H1 (cell line): ENCODE measurements at regions not wholly inside any gene's neighbourhood (a gene's known extent, or its start where the extent isn't known, plus 50 kb on each side); places are given as distances from the start of the nearest gene placed in this dataset.

Experiments
- CTCF ChIA-PET: fragments of 300-600 bp; sonication (Branson Sonifier 250); formaldehyde crosslinking; loops from one replicate; lab custom pipeline; 2021; ENCODE audit not compliant: partially characterized antibody; lab: Charles Lee
- POLR2A ChIA-PET: fragments of 300-600 bp; sonication (Branson Sonifier 250); formaldehyde crosslinking; loops from one replicate; lab custom pipeline; 2021; ENCODE audit warnings: inconsistent platforms; ENCODE audit not compliant: partially characterized antibody; lab: Charles Lee
- DNase-seq, 2 experiments: peaks; one replicate each; pipeline versions ENCODE4 v3.0.0 to v3.0.0-alpha.2; 2010 to 2022; ENCODE audit warnings: low spot score in 2 of 2, low read depth in 1 of 2, mixed read lengths in 1 of 2
- FAIRE-seq: peaks from 2 replicates; lab custom pipeline; 2011; peaks lifted over from hg19 to GRCh38; lab: Jason Lieb, UNC
- H2AFZ ChIP-seq: 2 replicates; pipeline ENCODE4 v1.8.1; 2012; ENCODE audit warnings: low read length, inconsistent platforms
- H2AK5ac ChIP-seq: 2 replicates; pipeline ENCODE4 v1.6.1; 2013; ENCODE audit warnings: low read depth, low read length
- H2BK120ac ChIP-seq: replicated peaks from 2 replicates; pipeline ENCODE3; 2013; ENCODE audit warnings: low read depth, low read length, inconsistent platforms
- H2BK12ac ChIP-seq: 2 replicates; pipeline ENCODE4 v1.6.1; 2013; ENCODE audit warnings: low read depth, low read length
- H2BK15ac ChIP-seq: 2 replicates; pipeline ENCODE4 v1.6.1; 2013; ENCODE audit warnings: low read length
- H2BK20ac ChIP-seq: 2 replicates; pipeline ENCODE4 v1.6.1; 2013; ENCODE audit warnings: low read length
- H2BK5ac ChIP-seq: 2 replicates; pipeline ENCODE4 v1.6.1; 2013; ENCODE audit warnings: low read depth, low read length
- H3K14ac ChIP-seq: 2 replicates; pipeline ENCODE4 v1.6.1; 2013; ENCODE audit warnings: inconsistent platforms; ENCODE audit not compliant: insufficient read length
- H3K18ac ChIP-seq: 2 replicates; pipeline ENCODE4 v1.6.1; 2013; ENCODE audit warnings: low read length; ENCODE audit errors: extremely low read depth
- H3K23ac ChIP-seq: 2 replicates; pipeline ENCODE4 v1.6.1; 2013; ENCODE audit warnings: inconsistent platforms; ENCODE audit not compliant: insufficient read length
- H3K23me2 ChIP-seq: 2 replicates; pipeline ENCODE4 v1.6.1; 2013; ENCODE audit warnings: low read depth, low read length
- H3K27ac ChIP-seq: 2 replicates; pipeline ENCODE4 v1.6.1; 2011; ENCODE audit warnings: low read depth, low read length, inconsistent platforms
- H3K27me3 ChIP-seq, 4 experiments: replicated peaks in 1 of 4; 1 replicate in 1 of 4; 2 replicates in 3 of 4; pipeline versions ENCODE4 v1.6.1 to v1.8.1; 2011 to 2013; ENCODE audit warnings: low read length in 3 of 4, mild to moderate bottlenecking in 3 of 4, inconsistent platforms in 2 of 4, mixed read lengths in 2 of 4, moderate library complexity in 1 of 4; ENCODE audit not compliant: control insufficient read depth in 3 of 4, insufficient read depth in 3 of 4; ENCODE audit errors: extremely low read depth in 1 of 4
- H3K36me3 ChIP-seq, 4 experiments: 2 replicates each; pipeline versions ENCODE4 v1.6.1 to v1.8.1; 2011 to 2013; ENCODE audit warnings: mild to moderate bottlenecking in 4 of 4, low read length in 3 of 4, moderate library complexity in 2 of 4, control low read depth in 1 of 4, inconsistent platforms in 1 of 4; ENCODE audit not compliant: insufficient read depth in 4 of 4, control insufficient read depth in 2 of 4
- H3K4ac ChIP-seq: replicated peaks from 2 replicates; pipeline ENCODE3; 2013; ENCODE audit warnings: low read length, low read depth, mixed read lengths, inconsistent platforms; ENCODE audit not compliant: insufficient read length
- H3K4me1 ChIP-seq, 4 experiments: replicated peaks in 1 of 4; 1 replicate in 1 of 4; 2 replicates in 3 of 4; pipeline versions ENCODE4 v1.6.1 to v1.8.1; 2011 to 2013; ENCODE audit warnings: low read length in 3 of 4, inconsistent platforms in 2 of 4, mixed read lengths in 1 of 4; ENCODE audit not compliant: insufficient read depth in 4 of 4, control insufficient read depth in 3 of 4
- H3K4me2 ChIP-seq, 2 experiments: 2 replicates each; pipeline versions ENCODE4 v1.6.1 to v1.8.1; 2011 to 2013; ENCODE audit warnings: low read depth in 2 of 2, low read length in 2 of 2, control low read depth in 1 of 2, inconsistent platforms in 1 of 2, mild to moderate bottlenecking in 1 of 2; ENCODE audit not compliant: insufficient read depth in 1 of 2
- H3K4me3 ChIP-seq, 4 experiments: fragments of 200-600, 300-600 bp in 1 of 4; sonication (generic), shearing (Covaris generic), sonication (Bioruptor Twin) in 1 of 4; 2 replicates each; pipeline versions ENCODE4 v1.5.1 to v1.8.1; 2011 to 2016; ENCODE audit warnings: low read length in 4 of 4, low read depth in 3 of 4, control low read depth in 2 of 4, inconsistent platforms in 2 of 4, mild to moderate bottlenecking in 2 of 4, mixed read lengths in 1 of 4, moderate library complexity in 1 of 4; ENCODE audit not compliant: insufficient read depth in 2 of 4; ENCODE audit errors: extremely low read depth in 1 of 4
- H3K56ac ChIP-seq: replicated peaks from 2 replicates; pipeline ENCODE3; 2013; ENCODE audit warnings: low read depth, mild to moderate bottlenecking, mixed read lengths, low read length, inconsistent platforms; ENCODE audit not compliant: insufficient read length
- H3K79me1 ChIP-seq: 2 replicates; pipeline ENCODE4 v1.6.1; 2013; ENCODE audit warnings: low read depth, low read length, control low read depth
- H3K79me2 ChIP-seq, 2 experiments: 2 replicates each; pipeline versions ENCODE4 v1.6.1 to v1.8.1; 2012 to 2013; ENCODE audit warnings: low read length in 2 of 2, mild to moderate bottlenecking in 2 of 2, inconsistent platforms in 1 of 2; ENCODE audit not compliant: insufficient read depth in 2 of 2, control insufficient read depth in 1 of 2
- H3K9ac ChIP-seq, 4 experiments: replicated peaks in 1 of 4; 1 replicate in 1 of 4; 2 replicates in 3 of 4; pipeline versions ENCODE4 v1.6.1 to v1.8.1; 2011 to 2013; ENCODE audit warnings: low read depth in 3 of 4, low read length in 3 of 4, control low read depth in 2 of 4, mild to moderate bottlenecking in 2 of 4, moderate library complexity in 2 of 4, inconsistent platforms in 1 of 4; ENCODE audit errors: extremely low read depth in 1 of 4
- H3K9me3 ChIP-seq, 2 experiments: 2 replicates each; pipeline versions ENCODE4 v1.6.1 to v1.8.1; 2012 to 2013; ENCODE audit warnings: mild to moderate bottlenecking in 2 of 2, moderate library complexity in 2 of 2, control low read depth in 1 of 2, inconsistent platforms in 1 of 2, low read depth in 1 of 2, low read length in 1 of 2, mixed read lengths in 1 of 2; ENCODE audit not compliant: insufficient read depth in 2 of 2
- H4K20me1 ChIP-seq, 2 experiments: replicated peaks in 1 of 2; 2 replicates each; pipeline versions ENCODE3 to v1.8.1; 2011 to 2013; ENCODE audit warnings: inconsistent platforms in 2 of 2, low read length in 2 of 2, mild to moderate bottlenecking in 1 of 2; ENCODE audit not compliant: insufficient read depth in 2 of 2, control insufficient read depth in 1 of 2
- H4K5ac ChIP-seq: 2 replicates; pipeline ENCODE4 v1.6.1; 2013; ENCODE audit warnings: low read length, low read depth, mixed read lengths, inconsistent platforms; ENCODE audit not compliant: insufficient read length
- H4K8ac ChIP-seq: 2 replicates; pipeline ENCODE4 v1.8.0; 2013; ENCODE audit warnings: mild to moderate bottlenecking, moderate library complexity, low read length, inconsistent platforms; ENCODE audit not compliant: insufficient read depth; ENCODE audit errors: extremely low read depth
- H4K91ac ChIP-seq: replicated peaks from 2 replicates; pipeline ENCODE3; 2013; ENCODE audit warnings: low read length, mixed read lengths, inconsistent platforms; ENCODE audit not compliant: insufficient read length
- BRCA1 ChIP-seq: IDR thresholded peaks from 2 replicates; pipeline ENCODE4 v1.6.1; 2012; ENCODE audit warnings: low read depth, low read length, improper control_type of control experiment
- EGR1 ChIP-seq: IDR thresholded peaks from 2 replicates; pipeline ENCODE4 v1.6.1; 2011; ENCODE audit warnings: low read depth, low read length, borderline replicate concordance
- RBBP5 ChIP-seq: IDR thresholded peaks from 2 replicates; pipeline ENCODE4 v1.7.1; 2012; ENCODE audit warnings: low read depth, mild to moderate bottlenecking, inconsistent platforms, low read length, moderate library complexity, borderline replicate concordance
- RXRA ChIP-seq: IDR thresholded peaks from 2 replicates; pipeline ENCODE4 v1.6.1; 2011; ENCODE audit warnings: low read depth, mild to moderate bottlenecking, low read length, moderate library complexity; ENCODE audit not compliant: insufficient read depth
- TAF1 ChIP-seq: IDR thresholded peaks from 2 replicates; pipeline ENCODE4 v1.6.1; 2011; ENCODE audit warnings: mild to moderate bottlenecking, low read depth, low read length
- WGBS, 2 experiments: shearing (Covaris generic) in 1 of 2; methylation state at CpG; one replicate each; pipeline versions ENCODE4 v1.1.6 to v1.1.7; 2013 to 2015; ENCODE audit warnings: low lambda C conversion rate in 2 of 2, mixed read lengths in 2 of 2, inconsistent platforms in 1 of 2, low coverage in 1 of 2, missing lambda C conversion rate in 1 of 2; ENCODE audit not compliant: insufficient replicate concordance in 2 of 2, insufficient coverage in 1 of 2, insufficient read length in 1 of 2; ENCODE audit errors: extremely low coverage in 1 of 2, missing lambda C conversion rate in 1 of 2; 5-methylcytosine and 5-hydroxymethylcytosine counted together

DNA sequence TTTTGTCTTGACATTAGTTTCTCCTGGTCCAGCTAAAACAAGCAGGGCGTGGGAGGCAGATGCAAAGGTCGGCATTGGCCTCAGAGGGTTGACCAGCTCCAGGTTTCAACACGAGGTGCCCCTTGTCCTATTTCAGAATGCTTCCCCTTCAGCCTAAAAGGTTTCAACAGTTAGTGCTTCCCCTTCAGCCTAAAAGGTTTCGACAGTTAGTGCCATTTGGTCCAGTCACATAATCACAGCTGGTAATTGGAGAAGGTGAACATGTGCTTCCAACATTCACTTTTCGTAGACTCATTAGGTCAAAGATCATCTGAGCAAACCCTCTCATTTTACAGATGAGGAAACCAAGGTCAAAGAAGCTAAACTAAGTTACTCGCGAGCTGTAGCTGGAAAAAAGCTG is 270.3 kb upstream of the MAP3K1 start:
- H3K9ac ChIP-seq: no peak overlapping the region
- no peak overlapping the region for H3K27ac ChIP-seq
- no peaks in the 10 kb centered on the region for H3K79me1 ChIP-seq
- DNase-seq: no peak
- no peak overlapping the region for H3K56ac ChIP-seq
- H3K36me3 ChIP-seq: no peaks in the 10 kb centered on the region
- H4K8ac ChIP-seq: no peak overlapping the region
- H2AK5ac ChIP-seq: no peak overlapping the region
- H4K91ac ChIP-seq: no peak overlapping the region
- H4K5ac ChIP-seq: no peak overlapping the region
- no peaks in the 10 kb centered on the region for H3K9me3 ChIP-seq
- no peak for FAIRE-seq
- H2BK20ac ChIP-seq: no peak overlapping the region
- no peaks in the 10 kb centered on the region for H3K79me2 ChIP-seq
- H3K4ac ChIP-seq: no peak overlapping the region
- H3K18ac ChIP-seq: no peak overlapping the region
- H3K23ac ChIP-seq: no peak overlapping the region
- H3K4me2 ChIP-seq: no peak overlapping the region
- no peak overlapping the region for H2BK12ac ChIP-seq
- H2BK5ac ChIP-seq: no peak overlapping the region
- H2BK15ac ChIP-seq: no peak overlapping the region
- H2BK120ac ChIP-seq: no peak overlapping the region
- no peaks in the 10 kb centered on the region; a peak in 1 of 7 replicates for H3K27me3 ChIP-seq
- no peaks in the 10 kb centered on the region for H4K20me1 ChIP-seq
- CTCF ChIA-PET: interaction anchor here (1.1 kb wide), 1 partner anchor 274 kb away, joined by 4 read pairs; no protein-coding TSS in a partner anchor
- no peak overlapping the region for H3K4me3 ChIP-seq
- WGBS, 2 experiments: 91% methylated on average over 7 of the region's 7 CpGs; no CpG with 5 or more reads in 1 of the 2 experiments
- POLR2A ChIA-PET: interaction anchor here (0.6 kb wide), 1 partner anchor 25 kb away, joined by 3 read pairs; no protein-coding TSS in a partner anchor
- no peaks in the 10 kb centered on the region for H3K4me1 ChIP-seq
- no peak overlapping the region for H2AFZ ChIP-seq
- H3K23me2 ChIP-seq: no peaks in the 10 kb centered on the region; the same call in 1 of the 2 replicates
- no peak for TF ChIP-seq TAF1
- TF ChIP-seq RXRA: no peak
- TF ChIP-seq BRCA1: no peak
- TF ChIP-seq EGR1: no peak
- TF ChIP-seq RBBP5: no peak
- TF ChIP-seq, all 59 proteins: peak for 0
- no peak overlapping the region for H3K14ac ChIP-seq
